ENCODE measurements at regions not wholly inside any gene's neighbourhood (a gene's known extent, or its start where the extent isn't known, plus 50 kb on each side); places are given as distances from the start of the nearest gene placed in this dataset.

DNA sequence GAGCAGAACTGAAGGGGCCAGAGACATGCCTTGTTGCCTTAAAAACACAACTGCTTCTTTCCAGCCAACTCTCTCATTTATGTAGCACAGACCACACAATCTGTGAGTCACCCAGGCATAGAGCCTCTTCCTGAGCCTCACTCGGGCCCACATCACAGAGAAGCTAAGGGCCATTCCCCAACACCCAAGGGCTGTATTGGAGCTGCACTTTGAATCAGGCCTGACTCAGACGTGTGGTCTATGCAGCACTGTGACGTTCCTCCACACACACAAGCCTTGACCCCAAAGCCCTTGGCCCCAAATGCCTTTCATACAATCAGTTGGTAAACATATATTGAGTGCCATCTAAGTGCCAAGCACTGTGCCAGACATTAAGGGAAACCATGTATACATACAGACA is 308.9 kb upstream of the DYNLRB2 start:
- Histone ChIP-seq H3K9me3 (ENCODE audit: control insufficient read depth, low read length) (peaks cover under 1% of the 10 kb centered on the region), H3K27me3 (ENCODE audit: control insufficient read depth, insufficient read depth, low read length, poor library complexity, severe bottlenecking) (no peaks in the 10 kb centered on the region), H3K36me3 (ENCODE audit: control insufficient read depth, insufficient read depth, low read length) (no peaks in the 10 kb centered on the region), H3K4me1 (ENCODE audit: control insufficient read depth, insufficient read depth, low read length) (no peaks in the 10 kb centered on the region), H3K4me3 (ENCODE audit: low read length) (no peak overlapping the region), H3K9ac (ENCODE audit: extremely low read depth, low read length, poor library complexity, severe bottlenecking) (no peak overlapping the region), H3K27ac (ENCODE audit: low read depth, low read length) (no peak overlapping the region)
- Mint-ChIP-seq H3K4me3 (no peak overlapping the region), H3K9me3 (peaks cover 2% of the 10 kb centered on the region), H3K27ac (no peak overlapping the region), H3K36me3 (ENCODE audit: low read depth) (no peaks in the 10 kb centered on the region), H3K27me3 (ENCODE audit: insufficient read depth) (peaks cover 9% of the 10 kb centered on the region), H3K4me1 (peaks cover 9% of the 10 kb centered on the region)
- TF ChIP-seq, protein P1, sequence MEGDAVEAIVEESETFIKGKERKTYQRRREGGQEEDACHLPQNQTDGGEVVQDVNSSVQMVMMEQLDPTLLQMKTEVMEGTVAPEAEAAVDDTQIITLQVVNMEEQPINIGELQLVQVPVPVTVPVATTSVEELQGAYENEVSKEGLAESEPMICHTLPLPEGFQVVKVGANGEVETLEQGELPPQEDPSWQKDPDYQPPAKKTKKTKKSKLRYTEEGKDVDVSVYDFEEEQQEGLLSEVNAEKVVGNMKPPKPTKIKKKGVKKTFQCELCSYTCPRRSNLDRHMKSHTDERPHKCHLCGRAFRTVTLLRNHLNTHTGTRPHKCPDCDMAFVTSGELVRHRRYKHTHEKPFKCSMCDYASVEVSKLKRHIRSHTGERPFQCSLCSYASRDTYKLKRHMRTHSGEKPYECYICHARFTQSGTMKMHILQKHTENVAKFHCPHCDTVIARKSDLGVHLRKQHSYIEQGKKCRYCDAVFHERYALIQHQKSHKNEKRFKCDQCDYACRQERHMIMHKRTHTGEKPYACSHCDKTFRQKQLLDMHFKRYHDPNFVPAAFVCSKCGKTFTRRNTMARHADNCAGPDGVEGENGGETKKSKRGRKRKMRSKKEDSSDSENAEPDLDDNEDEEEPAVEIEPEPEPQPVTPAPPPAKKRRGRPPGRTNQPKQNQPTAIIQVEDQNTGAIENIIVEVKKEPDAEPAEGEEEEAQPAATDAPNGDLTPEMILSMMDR (conservative IDR thresholded peaks at IDR 0.05): no peak
- 94 to 95% methylated on average over 3 of the region's 3 CpGs for WGBS, 2 experiments (ENCODE audit: insufficient coverage in 1 of 2, insufficient read length in 1 of 2)
- no peak for DNase-seq

DNA sequence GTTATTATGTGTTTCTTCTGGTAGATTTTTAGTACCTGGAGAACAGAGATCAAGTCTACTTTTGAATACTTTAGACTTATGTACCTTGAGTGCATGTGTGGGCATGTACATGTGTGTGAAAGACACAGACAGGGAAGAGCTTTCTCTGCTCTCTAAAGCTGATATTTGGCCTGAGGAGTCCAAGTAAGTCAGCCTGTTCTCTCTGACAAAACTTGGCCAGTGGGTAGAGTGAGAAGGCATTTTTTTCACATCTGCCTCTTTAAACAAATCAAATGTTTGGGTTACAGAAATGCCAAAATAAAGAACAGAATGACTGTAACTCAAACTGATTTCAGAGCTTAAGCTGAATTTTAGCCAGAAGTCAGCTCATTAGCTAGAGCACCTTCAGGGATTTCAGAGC is 309.7 kb upstream of the DYNLRB2 start:
- Mint-ChIP-seq H3K9me3 (peaks cover 9% of the 10 kb centered on the region), H3K36me3 (ENCODE audit: low read depth) (no peaks in the 10 kb centered on the region), H3K4me1 (peaks cover 9% of the 10 kb centered on the region), H3K27ac (no peak overlapping the region), H3K27me3 (ENCODE audit: insufficient read depth) (peaks cover 9% of the 10 kb centered on the region), H3K4me3 (no peak overlapping the region)
- no peak overlapping the region for H3K27ac ChIP-seq (ENCODE audit: low read depth, low read length)
- TF ChIP-seq, protein P1 (conservative IDR thresholded peaks at IDR 0.05): no peak
- H3K27me3 ChIP-seq (ENCODE audit: control insufficient read depth, insufficient read depth, low read length, poor library complexity, severe bottlenecking): no peaks in the 10 kb centered on the region
- H3K9me3 ChIP-seq (ENCODE audit: control insufficient read depth, low read length): peaks cover 8% of the 10 kb centered on the region
- H3K36me3 ChIP-seq (ENCODE audit: control insufficient read depth, insufficient read depth, low read length): no peaks in the 10 kb centered on the region
- H3K4me3 ChIP-seq (ENCODE audit: low read length): no peak overlapping the region
- no peak for DNase-seq
- no peaks in the 10 kb centered on the region for H3K4me1 ChIP-seq (ENCODE audit: control insufficient read depth, insufficient read depth, low read length)
- H3K9ac ChIP-seq (ENCODE audit: extremely low read depth, low read length, poor library complexity, severe bottlenecking): no peak overlapping the region

DNA sequence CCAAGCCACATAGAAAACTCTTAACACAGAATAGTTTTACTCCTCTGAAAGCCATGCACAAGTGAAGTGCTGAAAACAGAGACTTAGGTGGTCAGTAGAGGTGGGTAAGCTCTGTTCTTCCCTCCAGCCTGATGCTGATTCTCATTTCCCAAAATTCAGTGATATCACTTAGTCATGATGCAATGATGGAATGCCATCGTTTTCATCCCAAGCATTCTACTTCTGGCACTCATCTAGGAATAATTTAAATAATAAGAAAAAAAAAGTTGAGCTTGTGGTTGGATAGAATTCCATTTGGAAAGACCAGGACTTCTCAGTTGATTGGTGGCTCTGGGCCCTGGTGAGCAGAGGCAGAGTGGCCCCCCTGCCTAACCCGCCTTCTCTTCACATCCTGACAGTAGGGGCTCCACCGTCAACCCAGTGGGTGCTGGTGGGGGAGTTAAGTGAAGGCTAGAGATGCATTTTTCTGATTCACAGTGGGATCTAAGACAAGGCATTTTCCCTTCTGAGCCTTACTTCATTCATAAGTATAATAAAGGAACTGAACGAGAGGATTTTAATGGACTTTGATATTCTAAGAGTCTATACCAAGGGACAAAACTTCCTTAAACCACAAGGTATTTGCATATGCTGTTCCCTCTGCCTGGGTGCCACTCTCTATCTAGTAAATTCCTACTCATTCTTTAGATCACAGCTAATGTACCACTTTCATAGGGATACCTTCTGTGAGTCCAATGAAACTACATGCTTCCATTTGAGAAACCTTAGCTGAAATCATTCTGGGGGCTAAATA is 310.3 kb upstream of the DYNLRB2 start:
- no peaks in the 10 kb centered on the region for H3K4me1 ChIP-seq (ENCODE audit: control insufficient read depth, insufficient read depth, low read length)
- Mint-ChIP-seq H3K4me1 (peaks cover 9% of the 10 kb centered on the region), H3K27me3 (ENCODE audit: insufficient read depth) (peaks cover 9% of the 10 kb centered on the region), H3K4me3 (no peak overlapping the region), H3K27ac (no peak overlapping the region), H3K36me3 (ENCODE audit: low read depth) (no peaks in the 10 kb centered on the region), H3K9me3 (peaks cover 11% of the 10 kb centered on the region)
- peaks cover 10% of the 10 kb centered on the region for H3K9me3 ChIP-seq (ENCODE audit: control insufficient read depth, low read length)
- TF ChIP-seq, protein P1 (conservative IDR thresholded peaks at IDR 0.05): no peak
- no peak overlapping the region for H3K9ac ChIP-seq (ENCODE audit: extremely low read depth, low read length, poor library complexity, severe bottlenecking)
- H3K27me3 ChIP-seq (ENCODE audit: control insufficient read depth, insufficient read depth, low read length, poor library complexity, severe bottlenecking): no peaks in the 10 kb centered on the region
- no peaks in the 10 kb centered on the region for H3K36me3 ChIP-seq (ENCODE audit: control insufficient read depth, insufficient read depth, low read length)
- no peak overlapping the region for H3K27ac ChIP-seq (ENCODE audit: low read depth, low read length)
- no peak overlapping the region for H3K4me3 ChIP-seq (ENCODE audit: low read length)
- DNase-seq: no peak
- WGBS, 2 experiments (ENCODE audit: insufficient coverage in 1 of 2, insufficient read length in 1 of 2): 94 to 100% methylated on average over 1 to 4 of the region's 4 CpGs
